Mesendoderm (in vitro differentiated cells): ENCODE measurements at regions not wholly inside any gene's neighbourhood (a gene's known extent, or its start where the extent isn't known, plus 50 kb on each side); places are given as distances from the start of the nearest gene placed in this dataset.
"Not testable (repeated sequence)": the region's sequence is repeated elsewhere in the genome, so short reads cannot be mapped to it uniquely, and the experiment has no call there.

Experiments
- DNase-seq: peaks from one replicate; pipeline ENCODE4 v3.0.0; 2013
- H2AK5ac ChIP-seq: 2 replicates; pipeline ENCODE4 v1.6.1; 2013; ENCODE audit warnings: low read length, inconsistent platforms
- H2BK120ac ChIP-seq: 2 replicates; pipeline ENCODE4 v1.6.1; 2013; ENCODE audit warnings: low read depth, mild to moderate bottlenecking, low read length, moderate library complexity, mixed read lengths
- H2BK15ac ChIP-seq: replicated peaks from 2 replicates; pipeline ENCODE4 v1.6.1; 2013; ENCODE audit warnings: low read depth, mild to moderate bottlenecking, moderate library complexity
- H2BK5ac ChIP-seq: 2 replicates; pipeline ENCODE4 v1.6.1; 2013; ENCODE audit warnings: low read length, inconsistent platforms
- H3K18ac ChIP-seq: 2 replicates; pipeline ENCODE4 v1.6.1; 2013; ENCODE audit warnings: mild to moderate bottlenecking, low read length, mixed read lengths
- H3K23ac ChIP-seq: one replicate; pipeline ENCODE4 v1.6.1; 2013; ENCODE audit warnings: low read length
- H3K27ac ChIP-seq: 2 replicates; pipeline ENCODE4 v1.5.1; 2013; ENCODE audit warnings: low read depth, mild to moderate bottlenecking, inconsistent platforms, low read length, moderate library complexity
- H3K27me3 ChIP-seq: 2 replicates; pipeline ENCODE4 v1.6.1; 2013; ENCODE audit warnings: low read length, control low read depth, mild to moderate bottlenecking, inconsistent platforms; ENCODE audit not compliant: insufficient read depth, poor library complexity
- H3K36me3 ChIP-seq: 2 replicates; pipeline ENCODE4 v1.6.1; 2013; ENCODE audit warnings: low read length, inconsistent platforms; ENCODE audit not compliant: control insufficient read depth, insufficient read depth
- H3K4ac ChIP-seq: one replicate; pipeline ENCODE4 v1.6.1; 2013; ENCODE audit warnings: low read depth, mild to moderate bottlenecking, low read length, moderate library complexity
- H3K4me1 ChIP-seq: 2 replicates; pipeline ENCODE4 v1.6.1; 2013; ENCODE audit warnings: low read depth, low read length, inconsistent platforms; ENCODE audit not compliant: control insufficient read depth
- H3K4me2 ChIP-seq: 2 replicates; pipeline ENCODE4 v1.6.1; 2013; ENCODE audit warnings: low read length
- H3K4me3 ChIP-seq: 2 replicates; pipeline ENCODE4 v1.5.1; 2013; ENCODE audit warnings: mild to moderate bottlenecking, low read length
- H3K56ac ChIP-seq: one replicate; pipeline ENCODE4 v1.6.1; 2013; ENCODE audit warnings: low read length
- H3K79me1 ChIP-seq: 2 replicates; pipeline ENCODE4 v1.6.1; 2013; ENCODE audit warnings: low read length, inconsistent platforms
- H3K79me2 ChIP-seq: 2 replicates; pipeline ENCODE4 v1.6.1; 2013; ENCODE audit warnings: mild to moderate bottlenecking, low read length; ENCODE audit not compliant: control insufficient read depth, insufficient read depth
- H3K9ac ChIP-seq: 2 replicates; pipeline ENCODE4 v1.6.1; 2013; ENCODE audit warnings: low read length, inconsistent platforms
- H4K5ac ChIP-seq: one replicate; pipeline ENCODE4 v1.6.1; 2013; ENCODE audit warnings: low read length
- H4K8ac ChIP-seq: one replicate; pipeline ENCODE4 v1.6.1; 2013; ENCODE audit warnings: low read depth, mild to moderate bottlenecking, control low read depth, low read length, moderate library complexity
- WGBS: extraction: QIAGEN DNeasy Blood & Tissue Kit; methylation state at CpG from one replicate; pipeline ENCODE4 v1.1.7; 2013; ENCODE audit warnings: low lambda C conversion rate, missing lambda C conversion rate; ENCODE audit not compliant: insufficient coverage; ENCODE audit errors: extremely low coverage; 5-methylcytosine and 5-hydroxymethylcytosine counted together

DNA sequence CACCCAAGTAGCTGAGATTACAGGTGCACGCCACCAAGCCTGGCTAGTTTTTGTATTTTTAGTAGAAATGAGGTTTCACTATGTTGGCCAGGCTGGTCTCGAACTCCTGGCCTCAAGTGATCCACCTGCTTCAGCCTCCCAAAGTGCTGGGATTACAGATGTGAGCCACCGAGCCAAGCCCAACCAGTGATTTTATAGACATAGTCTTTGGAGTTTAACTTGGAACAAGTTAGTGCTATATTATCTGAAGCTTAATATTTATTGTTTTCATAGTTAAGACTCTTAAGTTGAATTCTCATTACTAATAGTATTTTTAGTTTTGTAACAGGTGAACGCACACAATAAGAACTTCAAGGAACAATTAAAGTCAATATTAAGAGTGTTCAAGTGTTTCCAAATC, 122.1 kb downstream of the SPAG6 start:
- H3K4ac ChIP-seq, H2BK15ac ChIP-seq, DNase-seq, H3K27me3 ChIP-seq, H3K79me1 ChIP-seq, H4K8ac ChIP-seq, H3K36me3 ChIP-seq, H3K4me2 ChIP-seq, H3K79me2 ChIP-seq, H3K4me1 ChIP-seq, H3K56ac ChIP-seq, H2BK120ac ChIP-seq, H2BK5ac ChIP-seq, H3K18ac ChIP-seq, H3K9ac ChIP-seq, H3K4me3 ChIP-seq, H4K5ac ChIP-seq, H3K23ac ChIP-seq, H3K27ac ChIP-seq, H2AK5ac ChIP-seq: not testable (repeated sequence)
- WGBS = no CpG with 5 or more reads among the region's 4 CpGs

DNA sequence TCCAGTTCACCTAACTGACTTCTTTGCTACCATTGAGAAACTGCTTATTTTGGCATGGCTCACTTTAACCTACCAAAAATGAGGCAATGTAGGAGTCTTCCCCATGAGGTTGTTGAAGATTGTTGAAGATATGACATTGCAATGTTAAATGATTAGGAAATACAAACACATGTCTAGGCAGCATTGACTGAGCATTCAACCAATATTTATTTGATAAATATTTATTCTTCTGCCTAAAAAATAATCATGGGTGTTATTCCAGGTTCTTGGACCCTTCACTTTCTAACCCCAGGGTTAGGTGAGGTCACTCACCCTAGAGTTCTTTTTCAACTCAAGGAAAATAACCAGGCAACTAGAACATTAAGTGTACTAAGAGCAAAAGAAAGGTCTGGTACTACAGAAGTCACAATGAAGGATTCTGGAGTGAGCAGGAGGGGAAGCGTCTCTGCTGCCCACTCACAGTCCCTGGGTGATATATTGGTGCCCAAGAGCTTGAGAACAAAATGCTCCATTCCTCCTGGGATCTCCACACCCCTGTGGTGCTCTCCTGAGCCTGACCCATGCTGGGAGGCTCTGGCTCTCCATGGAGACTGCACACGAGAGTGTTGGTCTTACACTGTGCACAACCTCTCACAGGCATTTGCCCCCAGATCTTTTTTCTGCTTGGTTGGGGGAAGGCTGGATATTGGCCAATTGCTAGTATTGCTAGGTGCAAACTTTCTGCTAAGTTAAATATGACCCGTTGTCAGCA, 123.4 kb downstream of the SPAG6 start:
- Histone ChIP-seq H2BK15ac (no peak overlapping the region), H3K18ac (no peak overlapping the region), H3K27me3 (peaks cover 3% of the 10 kb centered on the region), H3K27ac (no peak overlapping the region), H3K9ac (no peak overlapping the region), H3K56ac (no peak overlapping the region), H3K23ac (no peak overlapping the region), H3K79me2 (no peaks in the 10 kb centered on the region), H2AK5ac (no peak overlapping the region), H3K4ac (no peak overlapping the region), H2BK5ac (no peak overlapping the region), H3K4me1 (no peaks in the 10 kb centered on the region), H2BK120ac (no peak overlapping the region), H4K8ac (no peak overlapping the region), H3K79me1 (no peaks in the 10 kb centered on the region), H4K5ac (no peak overlapping the region), H3K4me2 (no peak overlapping the region), H3K36me3 (no peaks in the 10 kb centered on the region), H3K4me3 (no peak overlapping the region)
- WGBS = no CpG with 5 or more reads among the region's 3 CpGs
- no peak for DNase-seq

DNA sequence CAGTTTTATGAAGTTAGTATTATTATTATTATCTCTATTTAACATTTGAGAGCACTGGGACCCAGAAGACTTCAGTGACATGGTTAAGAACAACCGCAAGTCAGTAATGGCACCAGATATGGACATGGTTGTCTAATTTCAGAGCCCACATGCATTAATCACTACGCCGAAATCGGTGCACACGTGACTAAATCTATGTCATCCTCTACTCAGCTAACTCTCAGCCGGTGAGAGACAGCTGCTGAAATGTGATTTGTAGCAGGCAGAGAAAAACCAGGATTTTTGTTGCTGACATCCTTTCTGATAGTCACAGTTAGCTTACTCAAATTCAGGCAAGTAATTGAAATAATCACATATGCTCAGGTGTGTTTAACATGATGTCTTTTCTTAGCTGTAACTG, 127.7 kb downstream of the SPAG6 start:
- no peak overlapping the region for H2BK15ac ChIP-seq
- no peak overlapping the region for H4K5ac ChIP-seq
- no peak overlapping the region for H3K4me2 ChIP-seq
- H3K79me1 ChIP-seq = no peaks in the 10 kb centered on the region
- H3K9ac ChIP-seq = no peak overlapping the region
- H3K4me3 ChIP-seq = no peak overlapping the region
- no peak overlapping the region for H3K56ac ChIP-seq
- H4K8ac ChIP-seq = no peak overlapping the region
- peaks cover 34% of the 10 kb centered on the region for H3K27me3 ChIP-seq
- no peak overlapping the region for H3K4ac ChIP-seq
- no peak overlapping the region for H3K23ac ChIP-seq
- H3K18ac ChIP-seq = no peak overlapping the region
- peaks cover 2% of the 10 kb centered on the region for H3K4me1 ChIP-seq
- H2AK5ac ChIP-seq = no peak overlapping the region
- WGBS = no CpG with 5 or more reads among the region's 6 CpGs
- H3K79me2 ChIP-seq = no peaks in the 10 kb centered on the region
- H3K36me3 ChIP-seq = no peaks in the 10 kb centered on the region
- no peak overlapping the region for H2BK5ac ChIP-seq
- DNase-seq = no peak
- H2BK120ac ChIP-seq = no peak overlapping the region
- no peak overlapping the region for H3K27ac ChIP-seq

DNA sequence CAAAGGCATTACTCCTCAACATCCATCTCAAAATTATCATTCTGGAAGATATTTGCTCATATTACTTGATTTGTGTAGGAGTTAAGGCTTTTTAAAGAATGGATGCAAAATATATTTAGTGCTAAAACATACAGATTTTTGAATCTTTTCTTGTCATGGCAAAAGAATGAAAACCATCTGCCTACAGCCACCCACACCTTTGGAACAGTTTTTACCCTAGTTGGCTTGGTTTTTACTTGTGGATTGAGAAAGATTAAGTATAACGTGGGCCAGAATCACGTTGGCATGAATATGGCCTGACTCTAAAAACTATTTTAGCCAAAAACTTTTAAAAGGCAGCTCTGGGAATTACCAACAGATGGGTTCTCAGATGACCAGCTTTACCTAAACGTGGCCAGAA, 128.2 kb downstream of the SPAG6 start:
- Histone ChIP-seq H3K79me2 (no peaks in the 10 kb centered on the region), H3K4me2 (no peak overlapping the region), H3K4me1 (peaks cover 2% of the 10 kb centered on the region), H3K36me3 (no peaks in the 10 kb centered on the region), H3K9ac (no peak overlapping the region), H2AK5ac (no peak overlapping the region), H2BK5ac (no peak overlapping the region), H3K56ac (no peak overlapping the region), H3K79me1 (no peaks in the 10 kb centered on the region), H3K23ac (no peak overlapping the region), H2BK15ac (no peak overlapping the region), H2BK120ac (no peak overlapping the region), H3K4ac (no peak overlapping the region), H3K27ac (no peak overlapping the region), H4K5ac (no peak overlapping the region), H3K18ac (no peak overlapping the region), H3K4me3 (no peak overlapping the region), H3K27me3 (peaks cover 36% of the 10 kb centered on the region), H4K8ac (no peak overlapping the region)
- no CpG with 5 or more reads among the region's 3 CpGs for WGBS
- no peak for DNase-seq

DNA sequence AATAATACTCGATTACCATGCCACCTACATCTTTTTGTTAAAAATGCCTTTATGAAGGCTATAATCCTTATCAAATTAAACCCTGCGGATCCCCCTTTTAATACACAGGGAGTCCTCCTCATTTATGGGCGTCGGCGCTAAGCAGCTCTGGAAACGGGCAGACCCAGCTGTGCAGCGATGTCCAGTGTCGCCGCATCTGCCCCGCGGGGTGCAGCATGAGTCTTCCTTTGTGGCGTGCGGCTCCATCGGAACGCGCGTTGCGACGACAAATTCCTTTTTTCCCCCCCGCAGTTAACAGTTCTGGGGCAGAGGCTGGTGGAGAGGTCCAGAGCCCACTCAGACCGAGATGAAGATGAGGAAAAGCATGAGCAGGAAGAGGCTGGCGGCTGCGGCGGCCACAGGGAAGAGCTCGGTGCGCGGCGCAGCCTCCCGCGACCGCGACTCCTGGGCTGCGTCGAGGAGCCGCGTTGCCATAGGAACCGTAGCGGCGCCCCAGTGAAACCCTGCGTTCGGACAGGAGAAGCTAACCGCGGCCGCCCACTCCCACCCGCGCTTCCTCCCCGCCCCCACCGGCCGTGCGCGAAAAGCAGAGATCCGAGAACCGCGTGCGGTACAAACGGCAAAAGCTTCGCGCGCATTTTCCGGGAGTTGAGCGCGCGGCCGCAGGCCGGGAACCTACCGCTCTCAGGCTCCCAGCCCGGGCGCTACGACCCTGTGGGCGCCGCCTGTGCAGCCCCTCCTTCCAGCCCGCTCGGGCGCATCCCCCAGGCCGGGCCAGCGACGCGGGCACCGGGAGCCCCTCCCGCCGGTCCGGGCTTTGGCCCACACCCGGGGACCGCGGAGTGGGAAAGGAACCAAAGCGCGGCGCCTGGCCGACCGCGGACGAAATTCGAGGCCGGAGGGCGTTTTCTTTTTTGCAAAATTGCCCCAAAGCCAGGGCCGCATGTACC, 130.6 kb downstream of the SPAG6 start:
- H2BK120ac ChIP-seq = no peak overlapping the region
- WGBS = no CpG with 5 or more reads among the region's 96 CpGs
- peak overlapping the region; percentile 16 for H3K4me3 ChIP-seq
- H3K18ac ChIP-seq = peak overlapping the region; percentile 20
- peak overlapping the region; percentile 18 for H3K23ac ChIP-seq
- H4K8ac ChIP-seq = no peak overlapping the region
- peaks cover 2% of the 10 kb centered on the region for H3K4me1 ChIP-seq
- no peaks in the 10 kb centered on the region for H3K79me2 ChIP-seq
- peaks cover 39% of the 10 kb centered on the region for H3K27me3 ChIP-seq
- no peak overlapping the region for H2BK15ac ChIP-seq
- no peaks in the 10 kb centered on the region for H3K79me1 ChIP-seq
- H3K4me2 ChIP-seq = peak overlapping the region; percentile 82
- peak overlapping the region; percentile 30 for H3K9ac ChIP-seq
- H3K4ac ChIP-seq = no peak overlapping the region
- H3K27ac ChIP-seq = no peak overlapping the region
- DNase-seq = peak; percentile 44
- peak overlapping the region; percentile 28 for H3K56ac ChIP-seq
- no peak overlapping the region for H4K5ac ChIP-seq
- no peak overlapping the region for H2AK5ac ChIP-seq
- H2BK5ac ChIP-seq = no peak overlapping the region
- no peaks in the 10 kb centered on the region for H3K36me3 ChIP-seq
